B cell (primary cell): ENCODE measurements at regions not wholly inside any gene's neighbourhood (a gene's known extent, or its start where the extent isn't known, plus 50 kb on each side); places are given as distances from the start of the nearest gene placed in this dataset.

Experiments used
- ATAC-seq: fragments of 200-7000 bp; cut with Tn5 transposase; one replicate; pipeline ENCODE4 v1.10.0; 2021; ENCODE audit warnings: low read depth, mild to moderate bottlenecking, moderate number of reproducible peaks, moderate library complexity
- CTCF ChIA-PET: fragments of 350-600 bp; sonication (Branson Sonifier 250); formaldehyde crosslinking; loops from one replicate; lab custom pipeline; 2021; ENCODE audit warnings: antibody characterized with exemption, inconsistent platforms; lab: Charles Lee
- POLR2A ChIA-PET: fragments of 350-600 bp; sonication (Branson Sonifier 250); formaldehyde crosslinking; loops from one replicate; lab custom pipeline; 2021; ENCODE audit warnings: antibody characterized with exemption; lab: Charles Lee
- DNase-seq: peaks from one replicate; pipeline ENCODE4 v3.0.0; 2013
- H2AFZ ChIP-seq: 2 replicates; pipeline ENCODE4 v1.6.1; 2012; ENCODE audit warnings: mild to moderate bottlenecking, low read depth, low read length; ENCODE audit not compliant: insufficient read depth, poor library complexity, severe bottlenecking
- H3K27ac ChIP-seq, 2 donors: 1 replicate in 1 of 2; 2 replicates in 1 of 2; pipeline ENCODE4 v1.5.1; 2012 to 2013; ENCODE audit warnings: low read length in 2 of 2, mild to moderate bottlenecking in 2 of 2, moderate library complexity in 1 of 2
- H3K27me3 ChIP-seq, 4 experiments: fragments of 200-600 bp in 1 of 4; sonication (generic) in 1 of 4; replicated peaks in 1 of 4; 1 replicate in 2 of 4; 2 replicates in 2 of 4; pipeline versions ENCODE4 v1.6.1 to v1.7.0; 2013 to 2016; ENCODE audit warnings: low read length in 3 of 4, mild to moderate bottlenecking in 2 of 4, mixed read lengths in 1 of 4, moderate library complexity in 1 of 4; ENCODE audit not compliant: insufficient read depth in 4 of 4, control insufficient read depth in 3 of 4; ENCODE audit errors: control extremely low read depth in 1 of 4
- H3K36me3 ChIP-seq, 2 experiments: replicated peaks in 1 of 2; 1 replicate in 1 of 2; 2 replicates in 1 of 2; pipeline versions ENCODE4 v1.6.1 to v1.7.1; 2013; ENCODE audit warnings: low read length in 1 of 2; ENCODE audit not compliant: insufficient read depth in 2 of 2, control insufficient read depth in 1 of 2; ENCODE audit errors: control extremely low read depth in 1 of 2, extremely low read depth in 1 of 2
- H3K4me1 ChIP-seq, 2 donors: fragments of 200-600 bp in 1 of 2; sonication (generic) in 1 of 2; 1 replicate in 1 of 2; 2 replicates in 1 of 2; pipeline versions ENCODE4 v1.5.1 to v1.6.1; 2013 to 2017; ENCODE audit warnings: low read length in 2 of 2; ENCODE audit not compliant: control insufficient read depth in 2 of 2, insufficient read depth in 2 of 2
- H3K4me2 ChIP-seq: replicated peaks from 2 replicates; pipeline ENCODE3; 2012; ENCODE audit warnings: mild to moderate bottlenecking, low read depth, low read length; ENCODE audit not compliant: poor library complexity, severe bottlenecking
- H3K4me3 ChIP-seq, 5 experiments: fragments of 200-600 bp in 1 of 5; sonication (generic) in 1 of 5; 1 replicate in 3 of 5; 2 replicates in 2 of 5; pipeline versions ENCODE4 v1.5.1 to v1.7.0; 2011 to 2016; ENCODE audit warnings: low read length in 4 of 5, mild to moderate bottlenecking in 4 of 5, low read depth in 2 of 5, control low read depth in 1 of 5, moderate library complexity in 1 of 5; ENCODE audit not compliant: insufficient read depth in 1 of 5; ENCODE audit errors: control extremely low read depth in 1 of 5, extremely low read depth in 1 of 5
- H3K79me2 ChIP-seq: fragments of 200-600 bp; sonication (generic); one replicate; pipeline ENCODE4 v1.6.0; 2016; ENCODE audit warnings: low read length; ENCODE audit not compliant: control insufficient read depth, insufficient read depth
- H3K9ac ChIP-seq: fragments of 200-600 bp; sonication (generic); 2 replicates; pipeline ENCODE4 v1.6.1; 2017; ENCODE audit warnings: mild to moderate bottlenecking, low read length, moderate library complexity
- H3K9me3 ChIP-seq, 3 donors: one replicate each; pipeline versions ENCODE4 v1.6.1 to v1.7.1; 2013; ENCODE audit warnings: low read length in 2 of 3; ENCODE audit not compliant: control insufficient read depth in 2 of 3, insufficient read depth in 1 of 3; ENCODE audit errors: control extremely low read depth in 1 of 3
- H4K20me1 ChIP-seq: 2 replicates; pipeline ENCODE4 v1.6.0; 2012; ENCODE audit warnings: mild to moderate bottlenecking, low read length; ENCODE audit not compliant: insufficient read depth, control insufficient read depth, poor library complexity, severe bottlenecking
- H3K27ac Mint-ChIP-seq: one replicate; pipeline ENCODE4 v1.8.0; 2021; ENCODE audit warnings: mixed read lengths
- H3K27me3 Mint-ChIP-seq: one replicate; pipeline ENCODE4 v1.8.0; 2021; ENCODE audit warnings: mixed read lengths
- H3K4me1 Mint-ChIP-seq: one replicate; pipeline ENCODE4 v1.8.0; 2021; ENCODE audit warnings: mixed read lengths
- H3K4me3 Mint-ChIP-seq: one replicate; pipeline ENCODE4 v1.8.0; 2021; ENCODE audit warnings: mixed read lengths
- H3K9me3 Mint-ChIP-seq: one replicate; pipeline ENCODE4 v1.8.0; 2022; ENCODE audit warnings: mixed read lengths; ENCODE audit not compliant: insufficient read depth
- CTCF ChIP-seq: fragments of 200-600 bp; IDR thresholded peaks from one replicate; pipeline ENCODE4 v1.8.0; 2022; ENCODE audit warnings: antibody characterized with exemption, mild to moderate bottlenecking
- EZH2 ChIP-seq: IDR thresholded peaks from 2 replicates; pipeline ENCODE4 v1.6.1; 2012; ENCODE audit warnings: borderline replicate concordance, low read depth, mild to moderate bottlenecking, moderate library complexity, low read length; ENCODE audit not compliant: insufficient read depth, poor library complexity, severe bottlenecking
- WGBS: methylation state at CpG from one replicate; pipeline ENCODE4 v1.1.5; 2013; ENCODE audit warnings: missing lambda C conversion rate; ENCODE audit not compliant: insufficient coverage; 5-methylcytosine and 5-hydroxymethylcytosine counted together
- intact Hi-C: fragments of 100-400 bp; cut with micrococcal nuclease; formaldehyde crosslinking; loops from one replicate; pipeline ENCODE4 v1.10.0; 2022

- Histone ChIP-seq H3K27ac (no peak overlapping the region), H3K79me2 (no peaks in the 10 kb centered on the region), H3K27me3 (no peaks in the 10 kb centered on the region), H3K4me1 (no peaks in the 10 kb centered on the region), H3K4me2 (no peak overlapping the region), H3K9ac (no peak overlapping the region), H2AFZ (no peak overlapping the region), H4K20me1 (no peaks in the 10 kb centered on the region), H3K4me3 (no peak overlapping the region), H3K36me3 (no peaks in the 10 kb centered on the region), H3K9me3 (peaks cover 0 to 7% (median 0%) of the 10 kb centered on the region in 3 donors)
- H3K4me1 Mint-ChIP-seq: no peaks in the 10 kb centered on the region
- intact Hi-C loops: no loop called here
- no peak for DNase-seq
- no peak overlapping the region for H3K4me3 Mint-ChIP-seq
- WGBS: 54% methylated on average over 4 of the region's 4 CpGs
- ATAC-seq: no peak
- TF ChIP-seq CTCF (no peak), EZH2 (no peak)
- ChIA-PET POLR2A (no interaction called here), CTCF (no interaction called here)
- peaks cover 6% of the 10 kb centered on the region for H3K9me3 Mint-ChIP-seq
- no peaks in the 10 kb centered on the region for H3K27me3 Mint-ChIP-seq
- H3K27ac Mint-ChIP-seq: no peak overlapping the region
Observed at GRCh38 chr20:16953858-16954257, 205.7 kb downstream of the OTOR start.

- ChIA-PET CTCF (no interaction called here), POLR2A (no interaction called here)
- Histone ChIP-seq H3K9me3 (peaks cover 0 to 7% (median 0%) of the 10 kb centered on the region in 3 donors), H3K4me3 (no peak overlapping the region), H3K9ac (no peak overlapping the region), H3K79me2 (no peaks in the 10 kb centered on the region), H3K36me3 (no peaks in the 10 kb centered on the region), H3K4me1 (no peaks in the 10 kb centered on the region), H2AFZ (no peak overlapping the region), H3K4me2 (no peak overlapping the region), H3K27ac (no peak overlapping the region), H4K20me1 (no peaks in the 10 kb centered on the region), H3K27me3 (no peaks in the 10 kb centered on the region)
- no peak overlapping the region for H3K4me3 Mint-ChIP-seq
- no peaks in the 10 kb centered on the region for H3K4me1 Mint-ChIP-seq
- H3K27ac Mint-ChIP-seq: no peak overlapping the region
- H3K9me3 Mint-ChIP-seq: peaks cover 9% of the 10 kb centered on the region
- H3K27me3 Mint-ChIP-seq: no peaks in the 10 kb centered on the region
- ATAC-seq (no peak), DNase-seq (no peak)
- intact Hi-C loops: no loop called here
- TF ChIP-seq EZH2: no peak
- TF ChIP-seq CTCF: no peak
- 94% methylated on average over 2 of the region's 3 CpGs for WGBS
Observed at GRCh38 chr20:16955462-16955861, 207.3 kb downstream of the OTOR start.
